GM23338 (cell line): ENCODE measurements at regions not wholly inside any gene's neighbourhood (a gene's known extent, or its start where the extent isn't known, plus 50 kb on each side); places are given as distances from the start of the nearest gene placed in this dataset.

ENCODE experiments used
- ATAC-seq: fragments of 200-7000 bp; cut with Tn5 transposase; 3 replicates; pipeline ENCODE4 v1.9.1; 2020
- DNase-seq: peaks from one replicate; pipeline ENCODE4 v3.0.0-alpha.2; 2015; ENCODE audit warnings: low spot score
- H2AFZ ChIP-seq: fragments of 200-600 bp; sonication (generic); 2 replicates; pipeline ENCODE4 v1.8.0; 2016; ENCODE audit warnings: antibody characterized with exemption, mild to moderate bottlenecking, moderate library complexity
- H3F3A ChIP-seq: fragments of 200-600 bp; sonication (generic); replicated peaks from 2 replicates; pipeline ENCODE4 v1.8.0; 2017; ENCODE audit warnings: antibody characterized with exemption, mixed run types, low read depth
- H3K27ac ChIP-seq: fragments of 200-600 bp; sonication (generic); 2 replicates; pipeline ENCODE4 v1.6.1; 2016; ENCODE audit warnings: low read depth
- H3K27me3 ChIP-seq: fragments of 200-600 bp; sonication (generic); 2 replicates; pipeline ENCODE4 v1.8.0; 2016; ENCODE audit warnings: mild to moderate bottlenecking, mixed run types, moderate library complexity; ENCODE audit not compliant: insufficient read depth
- H3K36me3 ChIP-seq: fragments of 200-600 bp; sonication (generic); 2 replicates; pipeline ENCODE4 v1.8.0; 2016; ENCODE audit warnings: mild to moderate bottlenecking; ENCODE audit not compliant: insufficient read depth
- H3K4me1 ChIP-seq: fragments of 200-600 bp; sonication (generic); 2 replicates; pipeline ENCODE4 v1.8.0; 2016; ENCODE audit warnings: mild to moderate bottlenecking, moderate library complexity; ENCODE audit not compliant: insufficient read depth
- H3K4me2 ChIP-seq: fragments of 200-600 bp; sonication (generic); 2 replicates; pipeline ENCODE4 v1.7.1; 2017; ENCODE audit warnings: mixed run types
- H3K4me3 ChIP-seq: fragments of 200-600 bp; sonication (generic); 2 replicates; pipeline ENCODE4 v1.6.1; 2016; ENCODE audit warnings: mixed run types
- H3K79me2 ChIP-seq: fragments of 200-600 bp; sonication (generic); replicated peaks from 2 replicates; pipeline ENCODE4 v1.8.0; 2017; ENCODE audit warnings: mild to moderate bottlenecking; ENCODE audit not compliant: insufficient read depth
- H3K9me2 ChIP-seq: fragments of 200-600 bp; sonication (generic); 2 replicates; pipeline ENCODE4 v1.8.0; 2017; ENCODE audit not compliant: insufficient read depth
- H4K20me1 ChIP-seq: fragments of 200-600 bp; sonication (generic); replicated peaks from 2 replicates; pipeline ENCODE4 v1.8.0; 2017; ENCODE audit warnings: mild to moderate bottlenecking; ENCODE audit not compliant: insufficient read depth
- H3K27ac Mint-ChIP-seq: 2 replicates; pipeline ENCODE4 v1.8.0; 2020; ENCODE audit warnings: inconsistent platforms, mild to moderate bottlenecking, moderate library complexity, mixed read lengths
- H3K27me3 Mint-ChIP-seq: 3 replicates; pipeline ENCODE4 v1.8.0; 2022; ENCODE audit warnings: low read depth, mild to moderate bottlenecking, moderate library complexity, mixed read lengths, inconsistent platforms; ENCODE audit not compliant: insufficient read depth, poor library complexity
- H3K36me3 Mint-ChIP-seq: 3 replicates; pipeline ENCODE4 v1.8.0; 2021; ENCODE audit warnings: low read depth, mild to moderate bottlenecking, inconsistent platforms, moderate library complexity, mixed read lengths
- H3K4me1 Mint-ChIP-seq: 3 replicates; pipeline ENCODE4 v1.8.0; 2020; ENCODE audit warnings: mild to moderate bottlenecking, inconsistent platforms, mixed read lengths
- H3K4me3 Mint-ChIP-seq: 3 replicates; pipeline ENCODE4 v1.8.0; 2021; ENCODE audit warnings: moderate library complexity, mild to moderate bottlenecking, inconsistent platforms, mixed read lengths
- H3K9me3 Mint-ChIP-seq: 3 replicates; pipeline ENCODE4 v1.8.0; 2020; ENCODE audit warnings: moderate library complexity, mild to moderate bottlenecking, inconsistent platforms, mixed read lengths
- CREB1 ChIP-seq: fragments of 250-450 bp; sonication (Bioruptor Pico); IDR thresholded peaks from 2 replicates; pipeline ENCODE4 v1.5.0; 2020; ENCODE audit warnings: low read depth, mild to moderate bottlenecking, moderate library complexity
- CTCF ChIP-seq, 2 experiments: fragments of 200-600 bp in 1 of 2; sonication (generic) in 1 of 2; conservative IDR thresholded peaks; 2 replicates each; pipeline versions ENCODE4 v1.5.1 to v1.6.1; 2016 to 2017; ENCODE audit warnings: antibody characterized with exemption in 2 of 2, low read depth in 2 of 2, mild to moderate bottlenecking in 2 of 2, moderate library complexity in 1 of 2
- ETS1 ChIP-seq: IDR thresholded peaks from 2 replicates; pipeline ENCODE4 v1.6.1; 2016; ENCODE audit warnings: antibody characterized with exemption
- EZH2 ChIP-seq: fragments of 200-600 bp; sonication (generic); IDR thresholded peaks from one replicate; pipeline ENCODE4 v1.8.0; 2017; ENCODE audit warnings: antibody characterized with exemption, mild to moderate bottlenecking, low read depth; ENCODE audit not compliant: unreplicated experiment
- EZH2phosphoT487 ChIP-seq: fragments of 200-600 bp; sonication (generic); IDR thresholded peaks from one replicate; pipeline ENCODE4 v1.8.1; 2018; ENCODE audit warnings: antibody characterized with exemption; ENCODE audit not compliant: unreplicated experiment
- JUNB ChIP-seq: IDR thresholded peaks from one replicate; pipeline ENCODE4 v1.6.1; 2016; ENCODE audit warnings: antibody characterized with exemption; ENCODE audit not compliant: unreplicated experiment
- NANOG ChIP-seq: IDR thresholded peaks from 2 replicates; pipeline ENCODE4 v1.6.1; 2016; ENCODE audit warnings: antibody characterized with exemption, borderline replicate concordance
- POLR2AphosphoS5 ChIP-seq: IDR thresholded peaks from 2 replicates; pipeline ENCODE4 v1.6.1; 2016; ENCODE audit warnings: antibody characterized with exemption, low read depth
- REST ChIP-seq: IDR thresholded peaks from one replicate; pipeline ENCODE4 v1.6.1; 2018; ENCODE audit warnings: antibody characterized with exemption; ENCODE audit not compliant: unreplicated experiment
- STAT1 ChIP-seq: IDR thresholded peaks from one replicate; pipeline ENCODE4 v1.6.1; 2016; ENCODE audit warnings: antibody characterized with exemption; ENCODE audit not compliant: unreplicated experiment
- ZNF114 ChIP-seq: fragments of 250-450 bp; sonication (Bioruptor Pico); IDR thresholded peaks from 2 replicates; pipeline ENCODE4 v1.5.0; 2020; ENCODE audit warnings: mild to moderate bottlenecking, moderate library complexity
- ZNF331 ChIP-seq: fragments of 250-450 bp; sonication (Bioruptor Pico); IDR thresholded peaks from 2 replicates; pipeline ENCODE4 v1.5.0; 2020; ENCODE audit warnings: low read depth, mild to moderate bottlenecking, moderate library complexity
- ZNF462 ChIP-seq: fragments of 250-450 bp; sonication (Bioruptor Pico); IDR thresholded peaks from 2 replicates; pipeline ENCODE4 v1.5.0; 2020; ENCODE audit warnings: mild to moderate bottlenecking, moderate library complexity

- TF ChIP-seq STAT1 (no peak), ETS1 (no peak), EZH2 (no peak), POLR2AphosphoS5 (no peak), JUNB (no peak), ZNF331 (no peak), REST (no peak), CREB1 (CRISPR knock-in tag) (no peak), CTCF (conservative IDR thresholded peaks at IDR 0.05; ENCODE audit: low read depth in 2 of 2) (no peak), ZNF462 (CRISPR knock-in tag) (no peak), ZNF114 (CRISPR knock-in tag) (no peak), EZH2phosphoT487 (no peak), NANOG (no peak)
- H3K9me2 ChIP-seq, result no peaks in the 10 kb centered on the region
- Mint-ChIP-seq H3K4me3 (no peak overlapping the region), H3K27ac (no peak overlapping the region), H3K27me3 (peaks cover 2% of the 10 kb centered on the region), H3K36me3 (peaks cover 19% of the 10 kb centered on the region; the same call in 2 of the 3 replicates), H3K9me3 (peaks cover 30% of the 10 kb centered on the region), H3K4me1 (no peaks in the 10 kb centered on the region)
- no peak overlapping the region for H3K4me3 ChIP-seq
- no peaks in the 10 kb centered on the region for H3F3A ChIP-seq
- H3K27ac ChIP-seq, result no peak overlapping the region
- no peak overlapping the region for H3K4me2 ChIP-seq
- H3K36me3 ChIP-seq, result no peaks in the 10 kb centered on the region
- no peaks in the 10 kb centered on the region for H3K4me1 ChIP-seq
- ATAC-seq (no peak), DNase-seq (no peak)
- no peaks in the 10 kb centered on the region for H3K27me3 ChIP-seq
- no peaks in the 10 kb centered on the region for H4K20me1 ChIP-seq
- no peaks in the 10 kb centered on the region for H3K79me2 ChIP-seq
- H2AFZ ChIP-seq, result no peak overlapping the region
These were observed 83.5 kb upstream of the PRR16 start for GRCh38 chr5:120380644-120381043.
